Esophagus muscularis mucosa (tissue), 3 donors: ENCODE measurements at regions not wholly inside any gene's neighbourhood (a gene's known extent, or its start where the extent isn't known, plus 50 kb on each side); places are given as distances from the start of the nearest gene placed in this dataset.

Experiments
- CTCF ChIP-seq, 3 experiments: fragments of 200-600 bp in 2 of 3; fragments of 450-650 bp in 1 of 3; sonication (generic) in 2 of 3; IDR thresholded peaks; one replicate each; pipeline ENCODE4 v1.5.1; 2017 to 2019; ENCODE audit warnings: antibody characterized with exemption in 3 of 3, mild to moderate bottlenecking in 2 of 3, moderate library complexity in 1 of 3
- POLR2A ChIP-seq: fragments of 450-650 bp; IDR thresholded peaks from one replicate; pipeline ENCODE4 v1.6.1; 2017; ENCODE audit warnings: antibody characterized with exemption, moderate library complexity, mild to moderate bottlenecking, low read depth
- POLR2AphosphoS5 ChIP-seq, 2 donors: sonication (generic); formaldehyde crosslinking; IDR thresholded peaks; one replicate each; pipeline ENCODE4 v1.6.1; 2017; ENCODE audit warnings: antibody characterized with exemption in 2 of 2

- TF ChIP-seq CTCF (IDR thresholded peaks at IDR 0.05) (no peak), POLR2AphosphoS5 (IDR thresholded peaks at IDR 0.05) (no peak), POLR2A (no peak)
Measured at GRCh38 chr1:67953301-67953700, 97.1 kb downstream of the DIRAS3 start.
